ENCODE measurements at regions not wholly inside any gene's neighbourhood (a gene's known extent, or its start where the extent isn't known, plus 50 kb on each side); places are given as distances from the start of the nearest gene placed in this dataset.

- TF ChIP-seq MYC (IDR thresholded peaks at IDR 0.05; ENCODE audit: low read depth, low read length) = no peak
- no peak for TF ChIP-seq POLR2A (IDR thresholded peaks at IDR 0.05; ENCODE audit: extremely low read depth, insufficient read length)
- TF ChIP-seq, protein P1, sequence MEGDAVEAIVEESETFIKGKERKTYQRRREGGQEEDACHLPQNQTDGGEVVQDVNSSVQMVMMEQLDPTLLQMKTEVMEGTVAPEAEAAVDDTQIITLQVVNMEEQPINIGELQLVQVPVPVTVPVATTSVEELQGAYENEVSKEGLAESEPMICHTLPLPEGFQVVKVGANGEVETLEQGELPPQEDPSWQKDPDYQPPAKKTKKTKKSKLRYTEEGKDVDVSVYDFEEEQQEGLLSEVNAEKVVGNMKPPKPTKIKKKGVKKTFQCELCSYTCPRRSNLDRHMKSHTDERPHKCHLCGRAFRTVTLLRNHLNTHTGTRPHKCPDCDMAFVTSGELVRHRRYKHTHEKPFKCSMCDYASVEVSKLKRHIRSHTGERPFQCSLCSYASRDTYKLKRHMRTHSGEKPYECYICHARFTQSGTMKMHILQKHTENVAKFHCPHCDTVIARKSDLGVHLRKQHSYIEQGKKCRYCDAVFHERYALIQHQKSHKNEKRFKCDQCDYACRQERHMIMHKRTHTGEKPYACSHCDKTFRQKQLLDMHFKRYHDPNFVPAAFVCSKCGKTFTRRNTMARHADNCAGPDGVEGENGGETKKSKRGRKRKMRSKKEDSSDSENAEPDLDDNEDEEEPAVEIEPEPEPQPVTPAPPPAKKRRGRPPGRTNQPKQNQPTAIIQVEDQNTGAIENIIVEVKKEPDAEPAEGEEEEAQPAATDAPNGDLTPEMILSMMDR (IDR thresholded peaks at IDR 0.05; ENCODE audit: low read depth, low read length) = no peak
- TF ChIP-seq, protein P2, sequence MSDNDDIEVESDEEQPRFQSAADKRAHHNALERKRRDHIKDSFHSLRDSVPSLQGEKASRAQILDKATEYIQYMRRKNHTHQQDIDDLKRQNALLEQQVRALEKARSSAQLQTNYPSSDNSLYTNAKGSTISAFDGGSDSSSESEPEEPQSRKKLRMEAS (IDR thresholded peaks at IDR 0.05; ENCODE audit: low read depth, low read length) = no peak
Observed at GRCh38 chr22:27685515-27685914, 116.0 kb downstream of the MN1 start.

Measured in NB4 (cell line).